Keratinocyte (primary cell): ENCODE measurements at regions not wholly inside any gene's neighbourhood (a gene's known extent, or its start where the extent isn't known, plus 50 kb on each side); places are given as distances from the start of the nearest gene placed in this dataset.

Experiments
- EZH2 ChIP-seq: IDR thresholded peaks from one replicate; pipeline ENCODE4 v1.6.1; 2012; ENCODE audit warnings: inconsistent platforms, mild to moderate bottlenecking, low read length, moderate library complexity
- TF ChIP-seq, protein P1 (sequence below), 3 experiments: IDR thresholded peaks in 1 of 3; conservative IDR thresholded peaks in 1 of 3; optimal IDR thresholded peaks in 1 of 3; 2 replicates in 2 of 3; 3 replicates in 1 of 3; pipeline versions ENCODE3 to v1.5.1; 2011; ENCODE audit warnings: low read length in 3 of 3, mild to moderate bottlenecking in 3 of 3, moderate library complexity in 2 of 3, control low read depth in 1 of 3, inconsistent platforms in 1 of 3; ENCODE audit not compliant: insufficient read depth in 2 of 3; ENCODE audit errors: extremely low read depth in 1 of 3

DNA sequence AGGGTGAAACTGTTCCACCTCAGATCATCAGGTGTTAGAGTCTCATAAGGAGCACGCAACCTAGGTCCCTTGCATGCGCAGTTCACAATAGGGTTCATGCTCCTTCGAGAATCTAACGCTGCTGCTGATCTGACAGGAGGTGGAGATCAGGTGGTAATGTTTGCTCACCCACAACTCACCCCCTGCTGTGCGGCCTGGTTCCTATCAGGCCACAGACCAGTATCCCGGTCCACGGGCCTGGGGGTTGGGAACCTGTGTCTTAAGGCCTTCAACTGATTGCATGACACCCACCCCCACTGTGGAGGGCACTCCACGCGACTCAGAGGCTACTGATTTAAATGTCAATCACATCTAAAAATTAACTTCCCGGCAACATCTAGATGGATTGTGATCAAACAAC lies 411.2 kb upstream of the SULF2 start:
- TF ChIP-seq, protein P1, sequence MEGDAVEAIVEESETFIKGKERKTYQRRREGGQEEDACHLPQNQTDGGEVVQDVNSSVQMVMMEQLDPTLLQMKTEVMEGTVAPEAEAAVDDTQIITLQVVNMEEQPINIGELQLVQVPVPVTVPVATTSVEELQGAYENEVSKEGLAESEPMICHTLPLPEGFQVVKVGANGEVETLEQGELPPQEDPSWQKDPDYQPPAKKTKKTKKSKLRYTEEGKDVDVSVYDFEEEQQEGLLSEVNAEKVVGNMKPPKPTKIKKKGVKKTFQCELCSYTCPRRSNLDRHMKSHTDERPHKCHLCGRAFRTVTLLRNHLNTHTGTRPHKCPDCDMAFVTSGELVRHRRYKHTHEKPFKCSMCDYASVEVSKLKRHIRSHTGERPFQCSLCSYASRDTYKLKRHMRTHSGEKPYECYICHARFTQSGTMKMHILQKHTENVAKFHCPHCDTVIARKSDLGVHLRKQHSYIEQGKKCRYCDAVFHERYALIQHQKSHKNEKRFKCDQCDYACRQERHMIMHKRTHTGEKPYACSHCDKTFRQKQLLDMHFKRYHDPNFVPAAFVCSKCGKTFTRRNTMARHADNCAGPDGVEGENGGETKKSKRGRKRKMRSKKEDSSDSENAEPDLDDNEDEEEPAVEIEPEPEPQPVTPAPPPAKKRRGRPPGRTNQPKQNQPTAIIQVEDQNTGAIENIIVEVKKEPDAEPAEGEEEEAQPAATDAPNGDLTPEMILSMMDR (optimal IDR thresholded peaks at IDR 0.05 in 1 of 3, IDR thresholded peaks at IDR 0.05 in 1 of 3, conservative IDR thresholded peaks at IDR 0.05 in 1 of 3; ENCODE audit: extremely low read depth in 1 of 3, insufficient read depth in 2 of 3, low read length in 3 of 3) = no peak
- no peak for TF ChIP-seq EZH2
